A172 (cell line): ENCODE measurements at regions not wholly inside any gene's neighbourhood (a gene's known extent, or its start where the extent isn't known, plus 50 kb on each side); places are given as distances from the start of the nearest gene placed in this dataset.

Source experiments
- DNase-seq: peaks from one replicate; pipeline ENCODE4 v3.0.0-alpha.2; 2015; ENCODE audit warnings: low spot score

GRCh38 chr9:129240581-129241211, 62.6 kb upstream of the IER5L start:
- no peak for DNase-seq

- DNase-seq, result no peak
Measured at GRCh38 chr9:129239946-129240490, 62.0 kb upstream of the IER5L start.

- DNase-seq, result no peak
Measured at GRCh38 chr9:129237803-129238202, 59.7 kb upstream of the IER5L start.

DNA sequence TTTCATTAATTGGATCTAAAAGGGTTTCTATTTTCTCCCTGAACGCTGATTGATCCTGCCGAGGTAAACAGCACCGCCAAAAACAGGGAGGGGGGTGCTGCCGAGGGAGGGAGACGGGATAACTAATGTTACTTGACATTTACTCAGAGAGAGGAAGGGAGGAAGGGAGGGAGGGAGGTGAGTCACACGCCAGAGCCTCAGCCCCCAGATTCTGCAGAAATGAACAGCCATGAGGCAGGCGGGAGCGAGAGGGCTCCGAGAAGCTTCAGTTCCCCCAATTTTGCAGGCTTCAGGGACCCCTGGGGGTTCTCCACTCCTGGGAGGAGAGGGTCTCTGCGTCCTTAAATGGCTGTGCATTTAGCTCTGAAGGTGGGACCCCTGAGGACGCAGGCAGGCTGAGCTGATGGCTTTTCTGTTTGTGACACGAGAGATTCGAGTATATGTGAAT, 59.1 kb upstream of the IER5L start:
- DNase-seq, result peak; percentile 63

GRCh38 chr9:129236441-129237145, 58.5 kb upstream of the IER5L start:
- DNase-seq, result no peak

GRCh38 chr9:129235931-129236331, 57.9 kb upstream of the IER5L start:
- no peak for DNase-seq

- DNase-seq, result no peak
Measured at GRCh38 chr9:129235041-129235930, 57.2 kb upstream of the IER5L start.

GRCh38 chr9:129234491-129234890, 56.4 kb upstream of the IER5L start:
- no peak for DNase-seq

DNA sequence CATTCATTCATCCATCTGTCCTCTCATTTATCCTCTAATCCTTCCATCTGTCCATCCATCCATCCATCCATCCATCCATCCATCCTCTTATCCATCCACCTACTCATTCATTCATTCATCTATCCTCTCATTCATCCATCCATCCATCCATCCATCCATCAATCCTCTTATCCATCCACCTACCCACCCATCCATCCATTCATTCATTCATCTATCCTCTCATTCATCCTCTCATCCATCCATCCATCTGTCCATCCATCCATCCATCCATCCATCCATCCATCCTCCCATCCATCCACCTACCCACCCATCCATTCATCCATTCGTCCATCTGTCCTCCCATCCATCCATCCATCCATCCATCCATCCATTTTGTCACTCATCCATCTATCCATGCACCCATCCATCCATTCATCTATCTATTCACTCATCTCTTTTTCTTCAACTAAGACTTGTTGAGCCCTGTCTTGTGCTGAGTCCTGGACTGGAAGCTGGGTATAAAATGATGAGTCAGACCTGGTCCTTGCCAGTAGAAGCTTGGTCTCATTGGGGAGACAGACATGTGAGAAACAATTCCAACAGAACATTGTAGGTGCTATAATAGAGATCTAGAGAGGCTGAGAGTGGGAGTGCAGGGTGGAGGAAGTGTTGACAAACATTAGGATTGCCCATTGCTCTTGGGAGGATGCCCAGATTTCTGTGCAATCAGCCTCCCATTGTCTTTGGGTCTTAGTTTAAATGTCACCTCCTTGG, 55.0 kb upstream of the IER5L start:
- no peak for DNase-seq

DNA sequence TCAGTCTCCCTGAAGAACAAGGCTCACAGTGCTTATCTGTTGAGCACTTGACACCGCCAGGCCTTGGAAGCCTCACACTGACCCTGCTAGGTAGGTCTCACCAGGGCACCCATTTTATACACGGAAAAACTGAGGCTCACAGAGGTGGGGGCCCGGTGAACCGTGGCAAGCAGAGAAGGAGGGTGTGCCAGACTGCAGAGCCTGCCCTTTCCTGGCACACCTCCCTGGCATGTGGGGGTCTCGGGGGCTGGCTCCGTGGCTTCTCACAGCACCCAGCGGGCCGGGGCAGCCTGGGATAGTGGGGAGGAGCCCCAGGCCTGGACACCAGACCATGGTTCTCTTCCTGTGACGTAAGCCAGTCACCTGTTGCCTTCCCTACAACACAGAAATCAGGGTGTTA, 53.7 kb upstream of the IER5L start:
- DNase-seq, result no peak

DNA sequence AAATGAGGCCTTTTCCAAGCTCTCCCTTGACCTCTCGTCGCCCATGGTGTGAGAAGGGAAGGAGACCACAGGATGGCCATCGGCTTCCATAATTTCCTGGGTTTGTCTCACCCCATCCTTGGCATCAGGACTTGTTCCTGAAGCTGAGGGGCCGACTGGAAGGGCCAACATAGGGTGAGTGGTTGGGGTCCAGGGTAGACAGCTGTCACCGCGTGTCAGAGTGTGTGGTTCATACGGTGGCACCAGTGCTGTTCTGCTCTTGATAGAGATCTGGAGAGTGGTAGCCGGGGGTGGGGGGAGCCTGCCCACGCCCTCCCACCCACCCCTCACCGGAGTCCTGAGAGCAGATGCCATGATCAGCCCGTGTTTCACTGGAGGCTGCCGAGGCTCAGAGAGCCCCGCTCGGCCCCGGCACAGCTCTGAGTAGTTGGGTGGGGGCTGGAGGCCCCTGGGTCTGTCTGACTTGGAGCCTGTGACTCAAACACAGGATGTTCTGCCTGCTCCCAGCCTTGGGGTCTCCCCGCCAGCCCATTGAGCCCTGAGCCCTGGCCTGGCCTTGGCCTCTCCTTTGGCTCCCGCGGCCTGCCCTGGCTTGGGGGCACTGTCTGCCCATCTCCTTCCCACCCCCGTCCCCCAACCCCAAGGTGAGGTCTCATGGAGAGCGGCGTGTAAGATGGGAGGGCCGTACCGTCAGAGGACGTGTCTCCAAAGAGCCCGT, 53.1 kb upstream of the IER5L start:
- DNase-seq, result no peak

- no peak for DNase-seq
Measured at GRCh38 chr9:129230302-129230701, 52.2 kb upstream of the IER5L start.
